ENCODE measurements at regions not wholly inside any gene's neighbourhood (a gene's known extent, or its start where the extent isn't known, plus 50 kb on each side); places are given as distances from the start of the nearest gene placed in this dataset.

GRCh38 chr5:8097146-8097545, 228.2 kb downstream of the MTRR start:
- no peak overlapping the region for H3K9ac ChIP-seq (ENCODE audit: low read depth, low read length)
- no peaks in the 10 kb centered on the region for H3K27me3 ChIP-seq (ENCODE audit: control insufficient read depth, insufficient read depth, low read length)
- no peaks in the 10 kb centered on the region for H3K36me3 ChIP-seq (ENCODE audit: control insufficient read depth, insufficient read depth, low read length)
- no peaks in the 10 kb centered on the region for H3K4me1 ChIP-seq (ENCODE audit: control insufficient read depth, insufficient read depth, low read length)
- no peaks in the 10 kb centered on the region for H3K9me3 ChIP-seq (ENCODE audit: control insufficient read depth, insufficient read depth, low read length)
- H3K4me3 ChIP-seq (ENCODE audit: low read depth, low read length) = no peak overlapping the region

- Histone ChIP-seq H3K4me1 (ENCODE audit: control insufficient read depth, insufficient read depth, low read length) (no peaks in the 10 kb centered on the region), H3K27me3 (ENCODE audit: control insufficient read depth, insufficient read depth, low read length) (no peaks in the 10 kb centered on the region), H3K9me3 (ENCODE audit: control insufficient read depth, insufficient read depth, low read length) (no peaks in the 10 kb centered on the region), H3K9ac (ENCODE audit: low read depth, low read length) (no peak overlapping the region), H3K4me3 (ENCODE audit: low read depth, low read length) (no peak overlapping the region), H3K36me3 (ENCODE audit: control insufficient read depth, insufficient read depth, low read length) (no peaks in the 10 kb centered on the region)
Observed at GRCh38 chr5:8098081-8098480, 229.1 kb downstream of the MTRR start.

GRCh38 chr5:8102714-8103113, 233.8 kb downstream of the MTRR start:
- Histone ChIP-seq H3K36me3 (ENCODE audit: control insufficient read depth, insufficient read depth, low read length) (no peaks in the 10 kb centered on the region), H3K4me1 (ENCODE audit: control insufficient read depth, insufficient read depth, low read length) (no peaks in the 10 kb centered on the region), H3K27me3 (ENCODE audit: control insufficient read depth, insufficient read depth, low read length) (no peaks in the 10 kb centered on the region), H3K9ac (ENCODE audit: low read depth, low read length) (no peak overlapping the region), H3K9me3 (ENCODE audit: control insufficient read depth, insufficient read depth, low read length) (no peaks in the 10 kb centered on the region), H3K4me3 (ENCODE audit: low read depth, low read length) (no peak overlapping the region)

- H3K4me3 ChIP-seq (ENCODE audit: low read depth, low read length) = no peak overlapping the region
- no peaks in the 10 kb centered on the region for H3K4me1 ChIP-seq (ENCODE audit: control insufficient read depth, insufficient read depth, low read length)
- no peaks in the 10 kb centered on the region for H3K9me3 ChIP-seq (ENCODE audit: control insufficient read depth, insufficient read depth, low read length)
- H3K36me3 ChIP-seq (ENCODE audit: control insufficient read depth, insufficient read depth, low read length) = no peaks in the 10 kb centered on the region
- no peaks in the 10 kb centered on the region for H3K27me3 ChIP-seq (ENCODE audit: control insufficient read depth, insufficient read depth, low read length)
- no peak overlapping the region for H3K9ac ChIP-seq (ENCODE audit: low read depth, low read length)
Observed at GRCh38 chr5:8114597-8115266, 245.8 kb downstream of the MTRR start.

- H3K9me3 ChIP-seq (ENCODE audit: control insufficient read depth, insufficient read depth, low read length) = no peaks in the 10 kb centered on the region
- no peak overlapping the region for H3K4me3 ChIP-seq (ENCODE audit: low read depth, low read length)
- H3K27me3 ChIP-seq (ENCODE audit: control insufficient read depth, insufficient read depth, low read length) = no peaks in the 10 kb centered on the region
- H3K9ac ChIP-seq (ENCODE audit: low read depth, low read length) = no peak overlapping the region
- H3K4me1 ChIP-seq (ENCODE audit: control insufficient read depth, insufficient read depth, low read length) = no peaks in the 10 kb centered on the region
- H3K36me3 ChIP-seq (ENCODE audit: control insufficient read depth, insufficient read depth, low read length) = no peaks in the 10 kb centered on the region
Observed at GRCh38 chr5:8123559-8123958, 254.6 kb downstream of the MTRR start.

- H3K9me3 ChIP-seq (ENCODE audit: control insufficient read depth, insufficient read depth, low read length) = no peaks in the 10 kb centered on the region
- H3K9ac ChIP-seq (ENCODE audit: low read depth, low read length) = no peak overlapping the region
- no peaks in the 10 kb centered on the region for H3K27me3 ChIP-seq (ENCODE audit: control insufficient read depth, insufficient read depth, low read length)
- no peak overlapping the region for H3K4me3 ChIP-seq (ENCODE audit: low read depth, low read length)
- no peaks in the 10 kb centered on the region for H3K4me1 ChIP-seq (ENCODE audit: control insufficient read depth, insufficient read depth, low read length)
- no peaks in the 10 kb centered on the region for H3K36me3 ChIP-seq (ENCODE audit: control insufficient read depth, insufficient read depth, low read length)
Observed at GRCh38 chr5:8134609-8135008, 265.7 kb downstream of the MTRR start.

GRCh38 chr5:8135742-8136141, 266.8 kb downstream of the MTRR start:
- Histone ChIP-seq H3K9me3 (ENCODE audit: control insufficient read depth, insufficient read depth, low read length) (no peaks in the 10 kb centered on the region), H3K9ac (ENCODE audit: low read depth, low read length) (no peak overlapping the region), H3K4me3 (ENCODE audit: low read depth, low read length) (no peak overlapping the region), H3K4me1 (ENCODE audit: control insufficient read depth, insufficient read depth, low read length) (no peaks in the 10 kb centered on the region), H3K27me3 (ENCODE audit: control insufficient read depth, insufficient read depth, low read length) (no peaks in the 10 kb centered on the region), H3K36me3 (ENCODE audit: control insufficient read depth, insufficient read depth, low read length) (no peaks in the 10 kb centered on the region)

- no peaks in the 10 kb centered on the region for H3K36me3 ChIP-seq (ENCODE audit: control insufficient read depth, insufficient read depth, low read length)
- H3K27me3 ChIP-seq (ENCODE audit: control insufficient read depth, insufficient read depth, low read length) = no peaks in the 10 kb centered on the region
- no peaks in the 10 kb centered on the region for H3K4me1 ChIP-seq (ENCODE audit: control insufficient read depth, insufficient read depth, low read length)
- H3K9me3 ChIP-seq (ENCODE audit: control insufficient read depth, insufficient read depth, low read length) = no peaks in the 10 kb centered on the region
- H3K9ac ChIP-seq (ENCODE audit: low read depth, low read length) = no peak overlapping the region
- H3K4me3 ChIP-seq (ENCODE audit: low read depth, low read length) = no peak overlapping the region
Observed at GRCh38 chr5:8136271-8136670, 267.3 kb downstream of the MTRR start.

GRCh38 chr5:8137941-8138550, 269.1 kb downstream of the MTRR start:
- Histone ChIP-seq H3K4me1 (ENCODE audit: control insufficient read depth, insufficient read depth, low read length) (no peaks in the 10 kb centered on the region), H3K27me3 (ENCODE audit: control insufficient read depth, insufficient read depth, low read length) (no peaks in the 10 kb centered on the region)

GRCh38 chr5:8138884-8139283, 269.9 kb downstream of the MTRR start:
- Histone ChIP-seq H3K36me3 (ENCODE audit: control insufficient read depth, insufficient read depth, low read length) (no peaks in the 10 kb centered on the region), H3K4me1 (ENCODE audit: control insufficient read depth, insufficient read depth, low read length) (no peaks in the 10 kb centered on the region), H3K4me3 (ENCODE audit: low read depth, low read length) (no peak overlapping the region), H3K27me3 (ENCODE audit: control insufficient read depth, insufficient read depth, low read length) (no peaks in the 10 kb centered on the region), H3K9ac (ENCODE audit: low read depth, low read length) (no peak overlapping the region), H3K9me3 (ENCODE audit: control insufficient read depth, insufficient read depth, low read length) (no peaks in the 10 kb centered on the region)

More at GRCh38 chr5:8137941-8138550, 269.1 kb downstream of the MTRR start:
- no peaks in the 10 kb centered on the region for H3K36me3 ChIP-seq (ENCODE audit: control insufficient read depth, insufficient read depth, low read length)
- H3K9ac ChIP-seq (ENCODE audit: low read depth, low read length) = no peak overlapping the region
- H3K4me3 ChIP-seq (ENCODE audit: low read depth, low read length) = no peak overlapping the region
- H3K9me3 ChIP-seq (ENCODE audit: control insufficient read depth, insufficient read depth, low read length) = no peaks in the 10 kb centered on the region

- no peak overlapping the region for H3K4me3 ChIP-seq (ENCODE audit: low read depth, low read length)
- H3K27me3 ChIP-seq (ENCODE audit: control insufficient read depth, insufficient read depth, low read length) = no peaks in the 10 kb centered on the region
- no peaks in the 10 kb centered on the region for H3K9me3 ChIP-seq (ENCODE audit: control insufficient read depth, insufficient read depth, low read length)
- no peaks in the 10 kb centered on the region for H3K4me1 ChIP-seq (ENCODE audit: control insufficient read depth, insufficient read depth, low read length)
- H3K36me3 ChIP-seq (ENCODE audit: control insufficient read depth, insufficient read depth, low read length) = no peaks in the 10 kb centered on the region
- no peak overlapping the region for H3K9ac ChIP-seq (ENCODE audit: low read depth, low read length)
Observed at GRCh38 chr5:8150791-8151190, 281.8 kb downstream of the MTRR start.

GRCh38 chr5:8156706-8157105, 287.8 kb downstream of the MTRR start:
- no peaks in the 10 kb centered on the region for H3K9me3 ChIP-seq (ENCODE audit: control insufficient read depth, insufficient read depth, low read length)
- H3K36me3 ChIP-seq (ENCODE audit: control insufficient read depth, insufficient read depth, low read length) = no peaks in the 10 kb centered on the region

More at GRCh38 chr5:8156706-8157105, 287.8 kb downstream of the MTRR start:
- Histone ChIP-seq H3K9ac (ENCODE audit: low read depth, low read length) (no peak overlapping the region), H3K27me3 (ENCODE audit: control insufficient read depth, insufficient read depth, low read length) (no peaks in the 10 kb centered on the region), H3K4me3 (ENCODE audit: low read depth, low read length) (no peak overlapping the region), H3K4me1 (ENCODE audit: control insufficient read depth, insufficient read depth, low read length) (no peaks in the 10 kb centered on the region)
